GM12878 (cell line): ENCODE measurements at regions not wholly inside any gene's neighbourhood (a gene's known extent, or its start where the extent isn't known, plus 50 kb on each side); places are given as distances from the start of the nearest gene placed in this dataset.

Source experiments
- ATAC-seq: fragments of 200-7000 bp; cut with Tn5 transposase; 3 replicates; pipeline ENCODE4 v1.9.1; 2020; ENCODE audit warnings: mild to moderate bottlenecking, moderate library complexity
- BruUV-seq: library from RNA; stranded (reverse); fragments of 400-500 nt; replicated peaks from 2 replicates; lab custom pipeline; 2021; lab: Mats Ljungman, UMichigan
- CTCF ChIA-PET: fragments of 300-600 bp; sonication (Branson Sonifier 250); formaldehyde crosslinking; extraction: SDS; loops from one replicate; lab custom pipeline; 2021; ENCODE audit warnings: inconsistent platforms; lab: Yijun Ruan, JAX
- POLR2A ChIA-PET: fragments of 350-600 bp; formaldehyde crosslinking; extraction: SDS; loops from one replicate; lab custom pipeline; 2021; ENCODE audit warnings: inconsistent platforms; lab: Charles Lee
- RAD21 ChIA-PET: fragments of 300-600 bp; sonication (Branson Sonifier 250); formaldehyde crosslinking; loops from one replicate; lab custom pipeline; 2023; ENCODE audit warnings: antibody characterized with exemption; ENCODE audit not compliant: unreplicated experiment; lab: Charles Lee
- SMC1A ChIA-PET: fragments of 300-600 bp; sonication (Branson Sonifier 250); formaldehyde crosslinking; loops from one replicate; lab custom pipeline; 2023; ENCODE audit not compliant: unreplicated experiment, uncharacterized antibody; lab: Charles Lee
- DNase-seq: peaks from one replicate; pipeline ENCODE4 v3.0.0-alpha.2; 2011; ENCODE audit warnings: low read depth, low spot score
- FAIRE-seq: peaks from 3 replicates; lab custom pipeline; 2011; peaks lifted over from hg19 to GRCh38; lab: Jason Lieb, UNC
- H2AFZ ChIP-seq: 2 replicates; pipeline ENCODE4 v1.6.0; 2011; ENCODE audit warnings: low read depth, low read length, control low read depth; ENCODE audit not compliant: control insufficient read depth
- H3K27ac ChIP-seq: 2 replicates; pipeline ENCODE4 v1.5.1; 2011; ENCODE audit warnings: control low read depth; ENCODE audit not compliant: control insufficient read depth, insufficient read depth
- H3K27me3 ChIP-seq, 2 experiments: replicated peaks in 1 of 2; 2 replicates each; pipeline versions ENCODE4 v1.6.0 to v1.6.1; 2011; ENCODE audit warnings: low read length in 1 of 2; ENCODE audit not compliant: control insufficient read depth in 2 of 2, insufficient read depth in 2 of 2
- H3K36me3 ChIP-seq, 2 experiments: 2 replicates each; pipeline ENCODE4 v1.5.1; 2011; ENCODE audit warnings: low read length in 1 of 2; ENCODE audit not compliant: control insufficient read depth in 2 of 2, insufficient read depth in 2 of 2
- H3K4me1 ChIP-seq: 2 replicates; pipeline ENCODE4 v1.6.1; 2011; ENCODE audit warnings: mild to moderate bottlenecking, low read length, moderate library complexity, mixed read lengths; ENCODE audit not compliant: control insufficient read depth, insufficient read depth
- H3K4me2 ChIP-seq: 2 replicates; pipeline ENCODE4 v1.6.0; 2011; ENCODE audit warnings: control low read depth; ENCODE audit not compliant: control insufficient read depth, insufficient read depth
- H3K4me3 ChIP-seq: fragments of 200-600 bp; sonication (generic); 2 replicates; pipeline ENCODE4 v1.5.1; 2016
- H3K79me2 ChIP-seq: 2 replicates; pipeline ENCODE4 v1.6.0; 2011; ENCODE audit warnings: low read length; ENCODE audit not compliant: control insufficient read depth, insufficient read depth
- H3K9ac ChIP-seq: 2 replicates; pipeline ENCODE4 v1.8.0; 2011; ENCODE audit warnings: low read length, control low read depth, mixed read lengths; ENCODE audit not compliant: control insufficient read depth, insufficient read depth
- H3K9me3 ChIP-seq: replicated peaks from 3 replicates; pipeline ENCODE4 v1.5.1; 2011; ENCODE audit warnings: mild to moderate bottlenecking, low read length; ENCODE audit not compliant: control insufficient read depth, insufficient read depth
- H4K20me1 ChIP-seq: 2 replicates; pipeline ENCODE4 v1.6.0; 2011; ENCODE audit not compliant: control insufficient read depth, insufficient read depth
- BACH1 ChIP-seq: fragments of 450-650 bp; IDR thresholded peaks from 2 replicates; pipeline ENCODE4 v1.6.1; 2017; ENCODE audit warnings: mild to moderate bottlenecking, borderline replicate concordance
- BCL11A ChIP-seq: IDR thresholded peaks from 2 replicates; pipeline ENCODE4 v1.6.1; 2011; ENCODE audit warnings: low read depth, low read length
- ESRRA ChIP-seq: IDR thresholded peaks from 2 replicates; pipeline ENCODE4 v1.6.1; 2012; ENCODE audit warnings: mild to moderate bottlenecking, low read length, improper control_type of control experiment
- HDAC2 ChIP-seq: fragments of 200-600 bp; sonication (generic); IDR thresholded peaks from 2 replicates; pipeline ENCODE4 v1.6.1; 2017
- HDGF ChIP-seq: fragments of 450-650 bp; IDR thresholded peaks from 2 replicates; pipeline ENCODE4 v1.6.1; 2016; ENCODE audit warnings: antibody characterized with exemption
- NBN ChIP-seq: fragments of 450-650 bp; IDR thresholded peaks from 2 replicates; pipeline ENCODE4 v1.6.1; 2016
- NFIC ChIP-seq: IDR thresholded peaks from 2 replicates; pipeline ENCODE4 v1.6.1; 2012; ENCODE audit warnings: low read depth, mild to moderate bottlenecking, inconsistent platforms, low read length, moderate library complexity
- NFXL1 ChIP-seq: fragments of 450-650 bp; IDR thresholded peaks from 2 replicates; pipeline ENCODE4 v1.6.1; 2017; ENCODE audit warnings: antibody characterized with exemption, mild to moderate bottlenecking, borderline replicate concordance
- NR2C1 ChIP-seq: fragments of 450-650 bp; IDR thresholded peaks from 2 replicates; pipeline ENCODE4 v1.6.1; 2017; ENCODE audit warnings: antibody characterized with exemption, mild to moderate bottlenecking, moderate library complexity
- RAD21 ChIP-seq: IDR thresholded peaks from 2 replicates; pipeline ENCODE4 v1.6.1; 2011; ENCODE audit warnings: mild to moderate bottlenecking, low read depth, low read length, moderate library complexity; ENCODE audit not compliant: insufficient read depth
- RAD51 ChIP-seq: fragments of 450-650 bp; IDR thresholded peaks from 2 replicates; pipeline ENCODE4 v1.6.1; 2016; ENCODE audit warnings: moderate library complexity, mild to moderate bottlenecking, inconsistent platforms
- RFX5 ChIP-seq: IDR thresholded peaks from 2 replicates; pipeline ENCODE4 v1.6.1; 2011; ENCODE audit warnings: low read depth, low read length, improper control_type of control experiment
- SMC3 ChIP-seq: IDR thresholded peaks from 2 replicates; pipeline ENCODE4 v1.6.1; 2011; ENCODE audit warnings: low read length, improper control_type of control experiment, borderline replicate concordance
- TARDBP ChIP-seq: IDR thresholded peaks from 2 replicates; pipeline ENCODE4 v1.6.1; 2016; ENCODE audit warnings: borderline replicate concordance
- ZNF274 ChIP-seq: IDR thresholded peaks from one replicate; pipeline ENCODE4 v1.8.0; 2011; ENCODE audit not compliant: insufficient read length, insufficient read depth
- WGBS: methylation state at CpG from one replicate; pipeline ENCODE4 v1.1.6; 2016; ENCODE audit warnings: low lambda C conversion rate; ENCODE audit not compliant: insufficient replicate concordance, insufficient coverage; ENCODE audit errors: missing lambda C conversion rate; 5-methylcytosine and 5-hydroxymethylcytosine counted together
- in situ Hi-C: fragments of 300-500 bp; cut with MboI; formaldehyde crosslinking; loops from 9 replicates; pipeline ENCODE4 v1.14.3; 2018; ENCODE audit warnings: mixed read lengths
- intact Hi-C: fragments of 100-400 bp; cut with micrococcal nuclease; formaldehyde crosslinking; loops from one replicate; pipeline ENCODE4 v1.14.2; 2022; ENCODE audit not compliant: unreplicated experiment
- TF ChIP-seq, protein P1 (sequence below): fragments of 450-650 bp; IDR thresholded peaks from 2 replicates; pipeline ENCODE4 v1.6.1; 2016; ENCODE audit warnings: mild to moderate bottlenecking
- TF ChIP-seq, protein P2 (sequence below): fragments of 450-650 bp; formaldehyde crosslinking; IDR thresholded peaks from 2 replicates; pipeline ENCODE4 v1.4.0; 2020; ENCODE audit warnings: mild to moderate bottlenecking, moderate library complexity
- TF ChIP-seq, protein P3 (sequence below): IDR thresholded peaks from 2 replicates; pipeline ENCODE4 v1.6.1; 2012; ENCODE audit warnings: low read depth, low read length, improper control_type of control experiment

DNA sequence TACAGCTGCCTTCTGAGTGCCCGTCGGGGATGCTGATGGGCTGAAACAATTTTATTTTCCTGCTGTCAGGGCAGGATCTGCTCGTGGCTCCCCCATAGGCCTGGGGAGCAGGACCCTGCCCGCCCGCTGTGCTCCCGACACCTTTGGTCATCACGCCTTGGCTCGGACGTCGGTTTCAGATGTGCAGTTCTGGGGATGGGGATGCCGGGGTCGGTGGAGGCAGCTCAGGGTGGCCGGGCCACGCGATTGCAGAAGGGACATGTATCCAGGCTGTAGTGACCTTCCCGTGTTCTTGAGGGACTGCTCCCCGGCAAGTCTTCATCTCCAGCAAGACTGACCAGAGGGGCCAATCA, 1150.5 kb downstream of the BRD1 start:
- DNase-seq (no peak), ATAC-seq (no peak), FAIRE-seq (no peak)
- H3K4me3 ChIP-seq = no peak overlapping the region
- no peaks in the 10 kb centered on the region for H3K4me1 ChIP-seq
- H2AFZ ChIP-seq = no peak overlapping the region
- H3K79me2 ChIP-seq = no peaks in the 10 kb centered on the region
- no peaks in the 10 kb centered on the region for H3K36me3 ChIP-seq
- ChIA-PET RAD21 (no interaction called here), CTCF (no interaction called here), SMC1A (no interaction called here), POLR2A (no interaction called here)
- no peak overlapping the region for H3K4me2 ChIP-seq
- intact Hi-C loops (no loop called here), in situ Hi-C loops (no loop called here)
- no peaks in the 10 kb centered on the region; the same call in 2 of the 3 replicates for H3K9me3 ChIP-seq
- no peak overlapping the region for H3K27ac ChIP-seq
- WGBS = 59% methylated on average over 15 of the region's 17 CpGs
- no peaks in the 10 kb centered on the region for H3K27me3 ChIP-seq
- H3K9ac ChIP-seq = no peak overlapping the region
- TF ChIP-seq TARDBP (no peak), NFXL1 (no peak), HDAC2 (no peak), BCL11A (no peak), NFIC (no peak), HDGF (no peak), NBN (no peak), NR2C1 (no peak), RFX5 (no peak), SMC3 (no peak), RAD51 (no peak), ZNF274 (no peak), BACH1 (no peak), ESRRA (no peak), RAD21 (no peak)
- TF ChIP-seq, protein P1, sequence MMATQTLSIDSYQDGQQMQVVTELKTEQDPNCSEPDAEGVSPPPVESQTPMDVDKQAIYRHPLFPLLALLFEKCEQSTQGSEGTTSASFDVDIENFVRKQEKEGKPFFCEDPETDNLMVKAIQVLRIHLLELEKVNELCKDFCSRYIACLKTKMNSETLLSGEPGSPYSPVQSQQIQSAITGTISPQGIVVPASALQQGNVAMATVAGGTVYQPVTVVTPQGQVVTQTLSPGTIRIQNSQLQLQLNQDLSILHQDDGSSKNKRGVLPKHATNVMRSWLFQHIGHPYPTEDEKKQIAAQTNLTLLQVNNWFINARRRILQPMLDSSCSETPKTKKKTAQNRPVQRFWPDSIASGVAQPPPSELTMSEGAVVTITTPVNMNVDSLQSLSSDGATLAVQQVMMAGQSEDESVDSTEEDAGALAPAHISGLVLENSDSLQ = no peak
- TF ChIP-seq, protein P2, sequence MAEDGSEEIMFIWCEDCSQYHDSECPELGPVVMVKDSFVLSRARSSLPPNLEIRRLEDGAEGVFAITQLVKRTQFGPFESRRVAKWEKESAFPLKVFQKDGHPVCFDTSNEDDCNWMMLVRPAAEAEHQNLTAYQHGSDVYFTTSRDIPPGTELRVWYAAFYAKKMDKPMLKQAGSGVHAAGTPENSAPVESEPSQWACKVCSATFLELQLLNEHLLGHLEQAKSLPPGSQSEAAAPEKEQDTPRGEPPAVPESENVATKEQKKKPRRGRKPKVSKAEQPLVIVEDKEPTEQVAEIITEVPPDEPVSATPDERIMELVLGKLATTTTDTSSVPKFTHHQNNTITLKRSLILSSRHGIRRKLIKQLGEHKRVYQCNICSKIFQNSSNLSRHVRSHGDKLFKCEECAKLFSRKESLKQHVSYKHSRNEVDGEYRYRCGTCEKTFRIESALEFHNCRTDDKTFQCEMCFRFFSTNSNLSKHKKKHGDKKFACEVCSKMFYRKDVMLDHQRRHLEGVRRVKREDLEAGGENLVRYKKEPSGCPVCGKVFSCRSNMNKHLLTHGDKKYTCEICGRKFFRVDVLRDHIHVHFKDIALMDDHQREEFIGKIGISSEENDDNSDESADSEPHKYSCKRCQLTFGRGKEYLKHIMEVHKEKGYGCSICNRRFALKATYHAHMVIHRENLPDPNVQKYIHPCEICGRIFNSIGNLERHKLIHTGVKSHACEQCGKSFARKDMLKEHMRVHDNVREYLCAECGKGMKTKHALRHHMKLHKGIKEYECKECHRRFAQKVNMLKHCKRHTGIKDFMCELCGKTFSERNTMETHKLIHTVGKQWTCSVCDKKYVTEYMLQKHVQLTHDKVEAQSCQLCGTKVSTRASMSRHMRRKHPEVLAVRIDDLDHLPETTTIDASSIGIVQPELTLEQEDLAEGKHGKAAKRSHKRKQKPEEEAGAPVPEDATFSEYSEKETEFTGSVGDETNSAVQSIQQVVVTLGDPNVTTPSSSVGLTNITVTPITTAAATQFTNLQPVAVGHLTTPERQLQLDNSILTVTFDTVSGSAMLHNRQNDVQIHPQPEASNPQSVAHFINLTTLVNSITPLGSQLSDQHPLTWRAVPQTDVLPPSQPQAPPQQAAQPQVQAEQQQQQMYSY (CRISPR knock-in tag) = no peak
- TF ChIP-seq, protein P3, sequence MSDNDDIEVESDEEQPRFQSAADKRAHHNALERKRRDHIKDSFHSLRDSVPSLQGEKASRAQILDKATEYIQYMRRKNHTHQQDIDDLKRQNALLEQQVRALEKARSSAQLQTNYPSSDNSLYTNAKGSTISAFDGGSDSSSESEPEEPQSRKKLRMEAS = no peak
- no peaks in the 10 kb centered on the region for H4K20me1 ChIP-seq
- no TSS peak for BruUV-seq
